ENCODE measurements at regions not wholly inside any gene's neighbourhood (a gene's known extent, or its start where the extent isn't known, plus 50 kb on each side); places are given as distances from the start of the nearest gene placed in this dataset.

- no peak for FAIRE-seq
- H3K4me3 ChIP-seq (ENCODE audit: low read depth, low read length) = no peak overlapping the region
- H3K36me3 ChIP-seq (ENCODE audit: control insufficient read depth, insufficient read depth, low read length) = no peaks in the 10 kb centered on the region
- H3K27me3 ChIP-seq (ENCODE audit: control insufficient read depth, insufficient read depth, low read length) = no peaks in the 10 kb centered on the region
- no peak for TF ChIP-seq CTCF (IDR thresholded peaks at IDR 0.05; ENCODE audit: insufficient read depth, low read length, severe bottlenecking)
- DNase-seq (ENCODE audit: low read depth) = no peak
These were observed 120.4 kb downstream of the SPATA31D1 start for GRCh38 chr9:82108941-82109340.

- DNase-seq (ENCODE audit: low read depth) (no peak), FAIRE-seq (no peak)
- H3K36me3 ChIP-seq (ENCODE audit: control insufficient read depth, insufficient read depth, low read length) = no peaks in the 10 kb centered on the region
- TF ChIP-seq CTCF (IDR thresholded peaks at IDR 0.05; ENCODE audit: insufficient read depth, low read length, severe bottlenecking) = no peak
- H3K27me3 ChIP-seq (ENCODE audit: control insufficient read depth, insufficient read depth, low read length) = no peaks in the 10 kb centered on the region
- H3K4me3 ChIP-seq (ENCODE audit: low read depth, low read length) = no peak overlapping the region
These were observed 121.1 kb downstream of the SPATA31D1 start for GRCh38 chr9:82109626-82110025.

- no peaks in the 10 kb centered on the region for H3K27me3 ChIP-seq (ENCODE audit: control insufficient read depth, insufficient read depth, low read length)
- H3K36me3 ChIP-seq (ENCODE audit: control insufficient read depth, insufficient read depth, low read length) = no peaks in the 10 kb centered on the region
- no peak for TF ChIP-seq CTCF (IDR thresholded peaks at IDR 0.05; ENCODE audit: insufficient read depth, low read length, severe bottlenecking)
- no peak for FAIRE-seq
- H3K4me3 ChIP-seq (ENCODE audit: low read depth, low read length) = no peak overlapping the region
- no peak for DNase-seq (ENCODE audit: low read depth)
These were observed 122.3 kb downstream of the SPATA31D1 start for GRCh38 chr9:82110881-82111280.

DNA sequence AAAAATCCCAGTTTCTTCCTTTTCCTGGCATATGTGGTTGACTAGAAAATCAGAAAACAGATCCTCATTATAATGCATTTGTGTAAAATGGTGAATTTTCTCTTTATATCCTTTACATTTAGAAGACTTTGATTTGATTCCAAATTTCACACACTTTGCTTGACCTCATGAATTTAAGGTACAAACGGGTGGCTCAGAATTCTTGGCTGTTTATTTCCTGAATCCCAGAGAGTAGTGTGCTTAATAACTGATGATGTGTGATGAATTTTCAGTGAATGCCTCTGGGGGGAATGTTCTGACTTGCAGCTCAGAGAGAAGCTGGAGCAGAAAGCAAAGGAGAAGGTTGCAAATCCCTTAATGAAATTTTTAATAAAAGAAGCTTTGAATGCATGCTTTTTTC, 126.8 kb downstream of the SPATA31D1 start:
- H3K4me3 ChIP-seq (ENCODE audit: low read depth, low read length) = no peak overlapping the region
- FAIRE-seq (no peak), DNase-seq (ENCODE audit: low read depth) (no peak)
- no peaks in the 10 kb centered on the region for H3K27me3 ChIP-seq (ENCODE audit: control insufficient read depth, insufficient read depth, low read length)
- no peaks in the 10 kb centered on the region for H3K36me3 ChIP-seq (ENCODE audit: control insufficient read depth, insufficient read depth, low read length)
- TF ChIP-seq CTCF (IDR thresholded peaks at IDR 0.05; ENCODE audit: insufficient read depth, low read length, severe bottlenecking) = no peak

DNA sequence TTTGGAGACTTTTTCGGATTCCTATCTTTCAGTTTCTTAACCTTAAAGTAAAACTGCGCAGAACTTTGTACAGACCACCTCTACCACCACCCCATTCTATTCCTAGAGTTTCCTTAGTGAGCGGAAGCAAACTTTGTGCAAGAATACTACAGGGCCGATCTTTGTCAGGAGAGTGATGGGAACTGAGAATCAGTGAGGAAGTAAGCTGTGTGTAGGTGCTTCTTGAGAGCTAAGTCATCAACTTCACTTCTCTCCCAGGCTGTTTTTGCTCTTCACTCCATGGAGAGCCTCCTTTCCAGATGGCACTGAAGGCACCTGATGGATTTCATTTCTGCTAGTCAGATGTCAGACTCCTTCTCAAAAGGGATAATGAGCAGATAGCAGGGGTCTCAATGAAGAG, 127.3 kb downstream of the SPATA31D1 start:
- Histone ChIP-seq H3K4me3 (ENCODE audit: low read depth, low read length) (no peak overlapping the region), H3K36me3 (ENCODE audit: control insufficient read depth, insufficient read depth, low read length) (no peaks in the 10 kb centered on the region), H3K27me3 (ENCODE audit: control insufficient read depth, insufficient read depth, low read length) (no peaks in the 10 kb centered on the region)
- no peak for DNase-seq (ENCODE audit: low read depth)
- no peak for FAIRE-seq
- no peak for TF ChIP-seq CTCF (IDR thresholded peaks at IDR 0.05; ENCODE audit: insufficient read depth, low read length, severe bottlenecking)

- FAIRE-seq (no peak), DNase-seq (ENCODE audit: low read depth) (no peak)
- Histone ChIP-seq H3K27me3 (ENCODE audit: control insufficient read depth, insufficient read depth, low read length) (no peaks in the 10 kb centered on the region), H3K4me3 (ENCODE audit: low read depth, low read length) (no peak overlapping the region), H3K36me3 (ENCODE audit: control insufficient read depth, insufficient read depth, low read length) (no peaks in the 10 kb centered on the region)
- TF ChIP-seq CTCF (IDR thresholded peaks at IDR 0.05; ENCODE audit: insufficient read depth, low read length, severe bottlenecking) = no peak
These were observed 128.0 kb downstream of the SPATA31D1 start for GRCh38 chr9:82116556-82116955.

All from bronchial epithelial cell (primary cell).